MM.1S (cell line): ENCODE measurements at regions not wholly inside any gene's neighbourhood (a gene's known extent, or its start where the extent isn't known, plus 50 kb on each side); places are given as distances from the start of the nearest gene placed in this dataset.

Experiments
- DNase-seq: peaks from one replicate; pipeline ENCODE4 v3.0.0-alpha.2; 2015
- H2AFZ ChIP-seq: fragments of 300-600 bp; sonication (generic); 2 replicates; pipeline ENCODE4 v1.6.0; 2016; ENCODE audit warnings: antibody characterized with exemption, low read length
- H3F3A ChIP-seq: fragments of 300-600 bp; sonication (generic); 2 replicates; pipeline ENCODE4 v1.6.1; 2016; ENCODE audit warnings: mild to moderate bottlenecking, antibody characterized with exemption, low read length, moderate library complexity, mixed read lengths; ENCODE audit not compliant: insufficient read depth
- H3K27ac ChIP-seq: fragments of 300-600 bp; sonication (generic); 2 replicates; pipeline ENCODE4 v1.5.1; 2016; ENCODE audit warnings: mild to moderate bottlenecking, low read length
- H3K27me3 ChIP-seq: fragments of 300-600 bp; sonication (generic); replicated peaks from 2 replicates; pipeline ENCODE4 v1.6.0; 2016; ENCODE audit warnings: low read length; ENCODE audit not compliant: insufficient read depth
- H3K36me3 ChIP-seq: fragments of 300-600 bp; sonication (generic); replicated peaks from 2 replicates; pipeline ENCODE4 v1.6.1; 2016; ENCODE audit warnings: mild to moderate bottlenecking, low read length, mixed read lengths; ENCODE audit not compliant: insufficient read depth
- H3K4me1 ChIP-seq: fragments of 300-600 bp; sonication (generic); 2 replicates; pipeline ENCODE4 v1.6.1; 2016; ENCODE audit warnings: low read length, mixed read lengths
- H3K4me2 ChIP-seq: fragments of 300-600 bp; sonication (generic); 2 replicates; pipeline ENCODE4 v1.6.0; 2016; ENCODE audit warnings: low read depth, low read length
- H3K4me3 ChIP-seq: fragments of 300-600 bp; sonication (generic); 2 replicates; pipeline ENCODE4 v1.5.1; 2016; ENCODE audit warnings: low read length, mixed read lengths
- H3K79me2 ChIP-seq: fragments of 300-600 bp; sonication (generic); 2 replicates; pipeline ENCODE4 v1.6.1; 2016; ENCODE audit warnings: mixed run types, low read length, mixed read lengths
- H3K9ac ChIP-seq: fragments of 300-600 bp; sonication (generic); 2 replicates; pipeline ENCODE4 v1.6.1; 2016; ENCODE audit warnings: low read length, mixed read lengths
- H3K9me2 ChIP-seq: fragments of 300-600 bp; sonication (generic); replicated peaks from 2 replicates; pipeline ENCODE4 v1.6.1; 2016; ENCODE audit warnings: mild to moderate bottlenecking, low read length, mixed read lengths; ENCODE audit not compliant: insufficient read depth
- H3K9me3 ChIP-seq: fragments of 300-600 bp; sonication (generic); replicated peaks from 2 replicates; pipeline ENCODE4 v1.6.1; 2016; ENCODE audit warnings: mild to moderate bottlenecking, low read length, mixed read lengths; ENCODE audit not compliant: insufficient read depth
- H4K20me1 ChIP-seq: fragments of 300-600 bp; sonication (generic); 2 replicates; pipeline ENCODE4 v1.6.1; 2016; ENCODE audit warnings: mild to moderate bottlenecking, low read length, moderate library complexity, mixed read lengths; ENCODE audit not compliant: insufficient read depth
- CTCF ChIP-seq: fragments of 300-600 bp; sonication (generic); IDR thresholded peaks from 2 replicates; pipeline ENCODE4 v1.5.1; 2016; ENCODE audit warnings: antibody characterized with exemption, low read length, mixed read lengths
- EZH2 ChIP-seq: fragments of 300-600 bp; sonication (generic); optimal IDR thresholded peaks from 2 replicates; pipeline ENCODE3; 2017; ENCODE audit warnings: low read depth, mild to moderate bottlenecking, antibody characterized with exemption, low read length, mixed read lengths
- EZH2phosphoT487 ChIP-seq: fragments of 300-600 bp; sonication (generic); IDR thresholded peaks from 2 replicates; pipeline ENCODE4 v1.6.1; 2018; ENCODE audit warnings: antibody characterized with exemption, low read length

GRCh38 chr6:23418095-23418494, 707.9 kb upstream of the NRSN1 start:
- Histone ChIP-seq H2AFZ (no peak overlapping the region), H3K79me2 (no peaks in the 10 kb centered on the region), H3K27ac (no peak overlapping the region), H3K4me3 (no peak overlapping the region), H3K9me3 (no peaks in the 10 kb centered on the region), H3K4me2 (no peak overlapping the region), H3K27me3 (no peaks in the 10 kb centered on the region), H3K4me1 (peaks cover 42% of the 10 kb centered on the region), H4K20me1 (no peaks in the 10 kb centered on the region), H3K9me2 (no peaks in the 10 kb centered on the region), H3F3A (0 out of 2 replicates have a peak, but pooled peaks cover 4% of the 10 kb centered on the region), H3K9ac (no peak overlapping the region), H3K36me3 (no peaks in the 10 kb centered on the region)
- no peak for DNase-seq
- no peak for TF ChIP-seq CTCF
- TF ChIP-seq EZH2: no peak
- no peak for TF ChIP-seq EZH2phosphoT487

GRCh38 chr6:23419046-23419445, 707.0 kb upstream of the NRSN1 start:
- no peaks in the 10 kb centered on the region for H3K36me3 ChIP-seq
- no peak for DNase-seq
- no peaks in the 10 kb centered on the region for H4K20me1 ChIP-seq
- H3K4me2 ChIP-seq: no peak overlapping the region
- 0 out of 2 replicates have a peak, but pooled peaks cover 4% of the 10 kb centered on the region for H3F3A ChIP-seq
- TF ChIP-seq EZH2: no peak
- no peak for TF ChIP-seq CTCF
- TF ChIP-seq EZH2phosphoT487: no peak
- peaks cover 33% of the 10 kb centered on the region for H3K4me1 ChIP-seq
- H3K9me2 ChIP-seq: no peaks in the 10 kb centered on the region
- H3K79me2 ChIP-seq: no peaks in the 10 kb centered on the region
- H2AFZ ChIP-seq: no peak overlapping the region
- no peak overlapping the region for H3K4me3 ChIP-seq
- no peaks in the 10 kb centered on the region for H3K9me3 ChIP-seq
- no peaks in the 10 kb centered on the region for H3K27me3 ChIP-seq
- no peak overlapping the region for H3K9ac ChIP-seq
- H3K27ac ChIP-seq: no peak overlapping the region

- no peak for DNase-seq
- Histone ChIP-seq H3F3A (0 out of 2 replicates have a peak, but pooled peaks cover 4% of the 10 kb centered on the region), H3K27me3 (no peaks in the 10 kb centered on the region), H3K4me3 (no peak overlapping the region), H3K79me2 (no peaks in the 10 kb centered on the region), H4K20me1 (no peaks in the 10 kb centered on the region), H3K9me3 (no peaks in the 10 kb centered on the region), H3K4me2 (no peak overlapping the region), H3K9ac (no peak overlapping the region), H3K27ac (no peak overlapping the region), H3K9me2 (no peaks in the 10 kb centered on the region), H3K36me3 (no peaks in the 10 kb centered on the region), H3K4me1 (peaks cover 22% of the 10 kb centered on the region), H2AFZ (no peak overlapping the region)
- TF ChIP-seq EZH2phosphoT487 (no peak), EZH2 (no peak), CTCF (no peak)
These were observed 705.2 kb upstream of the NRSN1 start for GRCh38 chr6:23420659-23421350.
